ENCODE measurements at regions not wholly inside any gene's neighbourhood (a gene's known extent, or its start where the extent isn't known, plus 50 kb on each side); places are given as distances from the start of the nearest gene placed in this dataset.

- TF ChIP-seq EZH2 (IDR thresholded peaks at IDR 0.05; ENCODE audit: low read length) (no peak), CTCF (optimal IDR thresholded peaks at IDR 0.05 in 1 of 3, IDR thresholded peaks at IDR 0.05 in 1 of 3, conservative IDR thresholded peaks at IDR 0.05 in 1 of 3; ENCODE audit: extremely low read depth in 1 of 3, insufficient read depth in 2 of 3, low read length in 3 of 3) (no peak)
These were observed 94.9 kb upstream of the ZNF800 start for GRCh38 chr7:127487381-127487780.
